ENCODE measurements at regions not wholly inside any gene's neighbourhood (a gene's known extent, or its start where the extent isn't known, plus 50 kb on each side); places are given as distances from the start of the nearest gene placed in this dataset.

DNA sequence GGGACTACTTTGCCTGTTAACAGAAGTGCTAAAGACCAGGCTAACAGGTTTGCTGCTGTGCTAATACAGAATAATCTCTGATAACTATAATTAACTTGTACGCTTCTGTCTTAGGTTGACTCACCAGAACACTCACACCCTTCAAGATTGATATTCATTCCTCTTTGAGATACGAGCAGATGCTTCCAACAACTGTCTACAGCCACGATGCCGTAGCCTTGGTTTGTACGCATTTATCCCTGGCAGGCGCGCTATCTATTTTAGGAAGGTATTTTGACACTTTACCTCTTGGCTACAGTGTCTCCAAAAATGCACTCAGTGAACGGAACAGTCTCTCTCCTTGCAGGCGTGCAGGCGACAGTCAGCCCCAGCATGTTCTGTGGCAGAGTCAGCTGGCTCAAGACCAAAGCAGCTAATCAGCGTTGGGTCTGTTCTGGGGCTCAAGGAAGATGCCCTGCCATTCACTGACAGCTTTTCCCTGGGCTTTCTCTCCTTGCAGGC lies 146.4 kb upstream of the PRICKLE1 start:
- Mint-ChIP-seq H3K27me3 (ENCODE audit: low read depth, unreplicated experiment) (peaks cover 8% of the 10 kb centered on the region), H3K4me3 (ENCODE audit: unreplicated experiment) (no peak overlapping the region), H3K36me3 (ENCODE audit: low read depth, unreplicated experiment) (no peaks in the 10 kb centered on the region), H3K4me1 (ENCODE audit: low read depth, unreplicated experiment) (peaks cover 14% of the 10 kb centered on the region), H3K9me3 (ENCODE audit: unreplicated experiment) (no peaks in the 10 kb centered on the region), H3K27ac (ENCODE audit: unreplicated experiment) (no peak overlapping the region)
- H3K79me2 ChIP-seq (ENCODE audit: insufficient read depth, low read length), result no peaks in the 10 kb centered on the region
- TF ChIP-seq EZH2 (IDR thresholded peaks at IDR 0.05; ENCODE audit: insufficient read depth, low read length), result no peak
- TF ChIP-seq, protein P1, sequence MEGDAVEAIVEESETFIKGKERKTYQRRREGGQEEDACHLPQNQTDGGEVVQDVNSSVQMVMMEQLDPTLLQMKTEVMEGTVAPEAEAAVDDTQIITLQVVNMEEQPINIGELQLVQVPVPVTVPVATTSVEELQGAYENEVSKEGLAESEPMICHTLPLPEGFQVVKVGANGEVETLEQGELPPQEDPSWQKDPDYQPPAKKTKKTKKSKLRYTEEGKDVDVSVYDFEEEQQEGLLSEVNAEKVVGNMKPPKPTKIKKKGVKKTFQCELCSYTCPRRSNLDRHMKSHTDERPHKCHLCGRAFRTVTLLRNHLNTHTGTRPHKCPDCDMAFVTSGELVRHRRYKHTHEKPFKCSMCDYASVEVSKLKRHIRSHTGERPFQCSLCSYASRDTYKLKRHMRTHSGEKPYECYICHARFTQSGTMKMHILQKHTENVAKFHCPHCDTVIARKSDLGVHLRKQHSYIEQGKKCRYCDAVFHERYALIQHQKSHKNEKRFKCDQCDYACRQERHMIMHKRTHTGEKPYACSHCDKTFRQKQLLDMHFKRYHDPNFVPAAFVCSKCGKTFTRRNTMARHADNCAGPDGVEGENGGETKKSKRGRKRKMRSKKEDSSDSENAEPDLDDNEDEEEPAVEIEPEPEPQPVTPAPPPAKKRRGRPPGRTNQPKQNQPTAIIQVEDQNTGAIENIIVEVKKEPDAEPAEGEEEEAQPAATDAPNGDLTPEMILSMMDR (IDR thresholded peaks at IDR 0.05; ENCODE audit: insufficient read depth, low read depth, low read length), result no peak
- peaks cover 5% of the 10 kb centered on the region for H3K4me1 ChIP-seq (ENCODE audit: insufficient read depth, low read length)
- H3K9me3 ChIP-seq (ENCODE audit: insufficient read depth, low read depth, low read length), result no peaks in the 10 kb centered on the region
- peak overlapping the region; percentile 48 for H3K4me2 ChIP-seq (ENCODE audit: low read length)
- FAIRE-seq (no peak), DNase-seq (ENCODE audit: low read depth) (peak; percentile 70)
- no peaks in the 10 kb centered on the region for H3K27me3 ChIP-seq (ENCODE audit: insufficient read depth, low read length)
- no peaks in the 10 kb centered on the region for H4K20me1 ChIP-seq (ENCODE audit: insufficient read depth, low read length)
- H3K27ac ChIP-seq (ENCODE audit: low read depth, low read length), result no peak overlapping the region
- no peak overlapping the region for H2AFZ ChIP-seq (ENCODE audit: low read depth, low read length)
- H3K4me3 ChIP-seq (ENCODE audit: insufficient read depth, low read depth, low read length), result no peak overlapping the region
- H3K9ac ChIP-seq (ENCODE audit: low read length), result no peak overlapping the region
- H3K36me3 ChIP-seq (ENCODE audit: insufficient read depth, low read length), result no peaks in the 10 kb centered on the region

DNA sequence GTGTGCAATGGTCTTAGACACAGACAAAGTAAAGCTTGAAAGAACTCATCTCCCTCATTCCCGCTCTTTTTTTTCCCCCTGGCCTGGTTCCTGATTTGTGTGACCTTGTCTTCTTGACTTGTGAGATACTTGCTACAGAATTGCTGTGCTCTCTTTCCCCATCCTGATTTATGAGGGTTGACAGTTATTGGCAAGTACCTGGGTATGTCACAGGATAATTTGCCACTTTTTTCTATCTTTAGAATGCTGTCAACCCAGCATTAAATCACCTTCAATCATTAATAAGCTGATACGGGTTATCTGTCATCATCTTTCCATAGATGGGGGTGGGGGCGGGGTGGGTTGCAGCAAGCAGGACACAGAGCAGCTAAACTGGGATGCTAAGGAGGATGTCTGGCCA lies 144.4 kb upstream of the PRICKLE1 start:
- no peak for DNase-seq (ENCODE audit: low read depth)
- H4K20me1 ChIP-seq (ENCODE audit: insufficient read depth, low read length), result no peaks in the 10 kb centered on the region
- peaks cover 8% of the 10 kb centered on the region for H3K27me3 Mint-ChIP-seq (ENCODE audit: low read depth, unreplicated experiment)
- TF ChIP-seq, protein P1 (IDR thresholded peaks at IDR 0.05; ENCODE audit: insufficient read depth, low read depth, low read length), result no peak
- TF ChIP-seq EZH2 (IDR thresholded peaks at IDR 0.05; ENCODE audit: insufficient read depth, low read length), result no peak
- H3K9me3 Mint-ChIP-seq (ENCODE audit: unreplicated experiment), result no peaks in the 10 kb centered on the region
- FAIRE-seq, result no peak
- H3K27ac ChIP-seq (ENCODE audit: low read depth, low read length), result no peak overlapping the region
- no peak overlapping the region for H3K27ac Mint-ChIP-seq (ENCODE audit: unreplicated experiment)
- H3K36me3 Mint-ChIP-seq (ENCODE audit: low read depth, unreplicated experiment), result no peaks in the 10 kb centered on the region
- H3K4me1 ChIP-seq (ENCODE audit: insufficient read depth, low read length), result peaks cover 8% of the 10 kb centered on the region
- no peaks in the 10 kb centered on the region for H3K9me3 ChIP-seq (ENCODE audit: insufficient read depth, low read depth, low read length)
- H3K4me1 Mint-ChIP-seq (ENCODE audit: low read depth, unreplicated experiment), result peaks cover 15% of the 10 kb centered on the region
- no peak overlapping the region for H2AFZ ChIP-seq (ENCODE audit: low read depth, low read length)
- H3K36me3 ChIP-seq (ENCODE audit: insufficient read depth, low read length), result no peaks in the 10 kb centered on the region
- H3K9ac ChIP-seq (ENCODE audit: low read length), result no peak overlapping the region
- H3K4me3 Mint-ChIP-seq (ENCODE audit: unreplicated experiment), result no peak overlapping the region
- H3K79me2 ChIP-seq (ENCODE audit: insufficient read depth, low read length), result no peaks in the 10 kb centered on the region
- H3K27me3 ChIP-seq (ENCODE audit: insufficient read depth, low read length), result no peaks in the 10 kb centered on the region
- no peak overlapping the region for H3K4me3 ChIP-seq (ENCODE audit: insufficient read depth, low read depth, low read length)
- H3K4me2 ChIP-seq (ENCODE audit: low read length), result no peak overlapping the region

DNA sequence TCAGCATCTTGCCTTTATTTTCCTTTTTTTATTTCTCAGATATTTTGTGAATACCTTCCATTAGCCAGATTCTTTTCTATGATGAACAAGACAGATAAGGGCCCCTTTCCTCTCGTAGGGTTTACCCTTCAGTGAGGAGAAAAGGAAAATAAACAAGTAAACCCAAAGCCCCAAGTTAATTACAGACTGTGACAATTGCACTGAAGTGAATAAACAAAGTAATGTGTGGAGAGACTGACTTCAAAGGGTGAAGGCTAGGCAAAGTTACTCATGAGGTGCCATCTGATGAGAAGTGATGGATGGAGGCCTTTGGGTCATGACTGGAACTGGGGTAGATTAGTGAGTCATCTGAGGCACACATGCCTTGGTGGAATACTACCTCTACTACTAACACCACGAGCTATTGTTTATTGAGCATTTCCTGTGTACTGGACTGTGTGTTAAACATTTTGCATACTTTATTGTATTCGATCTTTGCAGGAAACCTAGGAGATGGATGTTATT lies 143.4 kb upstream of the PRICKLE1 start:
- no peak overlapping the region for H3K9ac ChIP-seq (ENCODE audit: low read length)
- FAIRE-seq (no peak), DNase-seq (ENCODE audit: low read depth) (peak; percentile 33)
- no peak overlapping the region for H3K4me3 Mint-ChIP-seq (ENCODE audit: unreplicated experiment)
- H3K4me1 Mint-ChIP-seq (ENCODE audit: low read depth, unreplicated experiment), result peaks cover 15% of the 10 kb centered on the region
- no peaks in the 10 kb centered on the region for H3K36me3 ChIP-seq (ENCODE audit: insufficient read depth, low read length)
- TF ChIP-seq EZH2 (IDR thresholded peaks at IDR 0.05; ENCODE audit: insufficient read depth, low read length), result no peak
- TF ChIP-seq, protein P1 (IDR thresholded peaks at IDR 0.05; ENCODE audit: insufficient read depth, low read depth, low read length), result no peak
- H3K9me3 ChIP-seq (ENCODE audit: insufficient read depth, low read depth, low read length), result no peaks in the 10 kb centered on the region
- no peaks in the 10 kb centered on the region for H3K79me2 ChIP-seq (ENCODE audit: insufficient read depth, low read length)
- peaks cover 8% of the 10 kb centered on the region for H3K4me1 ChIP-seq (ENCODE audit: insufficient read depth, low read length)
- no peak overlapping the region for H3K4me2 ChIP-seq (ENCODE audit: low read length)
- H3K4me3 ChIP-seq (ENCODE audit: insufficient read depth, low read depth, low read length), result no peak overlapping the region
- no peak overlapping the region for H3K27ac ChIP-seq (ENCODE audit: low read depth, low read length)
- H3K36me3 Mint-ChIP-seq (ENCODE audit: low read depth, unreplicated experiment), result no peaks in the 10 kb centered on the region
- H3K9me3 Mint-ChIP-seq (ENCODE audit: unreplicated experiment), result no peaks in the 10 kb centered on the region
- H2AFZ ChIP-seq (ENCODE audit: low read depth, low read length), result no peak overlapping the region
- H3K27me3 ChIP-seq (ENCODE audit: insufficient read depth, low read length), result no peaks in the 10 kb centered on the region
- H3K27ac Mint-ChIP-seq (ENCODE audit: unreplicated experiment), result no peak overlapping the region
- H4K20me1 ChIP-seq (ENCODE audit: insufficient read depth, low read length), result no peaks in the 10 kb centered on the region
- H3K27me3 Mint-ChIP-seq (ENCODE audit: low read depth, unreplicated experiment), result peaks cover 8% of the 10 kb centered on the region
